Liver (tissue), 7 donors: ENCODE measurements at regions not wholly inside any gene's neighbourhood (a gene's known extent, or its start where the extent isn't known, plus 50 kb on each side); places are given as distances from the start of the nearest gene placed in this dataset.

Experiments
- DNase-seq: peaks from one replicate; pipeline ENCODE4 v3.0.0-alpha.2; 2017; ENCODE audit warnings: low spot score
- H3K27ac ChIP-seq, 2 donors: one replicate each; pipeline ENCODE4 v1.7.0; 2013; ENCODE audit warnings: inconsistent platforms in 2 of 2, low read length in 2 of 2, control low read depth in 1 of 2, low read depth in 1 of 2, mild to moderate bottlenecking in 1 of 2
- H3K27me3 ChIP-seq, 4 donors: one replicate each; pipeline versions ENCODE4 v1.6.1 to v1.7.0; 2013; ENCODE audit warnings: low read length in 3 of 4, inconsistent platforms in 1 of 4, mild to moderate bottlenecking in 1 of 4, moderate library complexity in 1 of 4; ENCODE audit not compliant: control insufficient read depth in 4 of 4, insufficient read depth in 4 of 4
- H3K36me3 ChIP-seq, 4 donors: one replicate each; pipeline versions ENCODE4 v1.6.1 to v1.7.0; 2013; ENCODE audit warnings: low read length in 3 of 4, mild to moderate bottlenecking in 3 of 4, low read depth in 1 of 4, moderate library complexity in 1 of 4; ENCODE audit not compliant: control insufficient read depth in 4 of 4, insufficient read depth in 3 of 4
- H3K4me1 ChIP-seq, 4 donors: one replicate each; pipeline versions ENCODE4 v1.6.1 to v1.7.0; 2013; ENCODE audit warnings: low read length in 3 of 4, mild to moderate bottlenecking in 3 of 4, moderate library complexity in 1 of 4; ENCODE audit not compliant: control insufficient read depth in 4 of 4, insufficient read depth in 4 of 4
- H3K4me3 ChIP-seq, 3 donors: one replicate each; pipeline versions ENCODE4 v1.6.1 to v1.7.0; 2013; ENCODE audit warnings: low read length in 3 of 3, control low read depth in 1 of 3, low read depth in 1 of 3, mild to moderate bottlenecking in 1 of 3
- H3K9ac ChIP-seq, 2 donors: one replicate each; pipeline ENCODE4 v1.7.0; 2013; ENCODE audit warnings: low read length in 2 of 2, mild to moderate bottlenecking in 2 of 2, moderate library complexity in 2 of 2, control low read depth in 1 of 2, low read depth in 1 of 2
- H3K9me3 ChIP-seq, 4 donors: one replicate each; pipeline versions ENCODE4 v1.6.1 to v1.7.0; 2013; ENCODE audit warnings: low read length in 3 of 4; ENCODE audit not compliant: control insufficient read depth in 4 of 4
- ATF3 ChIP-seq: IDR thresholded peaks from 2 replicates; pipeline ENCODE4 v1.6.1; 2016; ENCODE audit warnings: antibody characterized with exemption
- EGR1 ChIP-seq, 2 donors: IDR thresholded peaks; 2 replicates each; pipeline ENCODE4 v1.6.1; 2016 to 2018; ENCODE audit warnings: antibody characterized with exemption in 2 of 2, low read depth in 2 of 2
- FOXA2 ChIP-seq: IDR thresholded peaks from 2 replicates; pipeline ENCODE4 v1.6.1; 2016; ENCODE audit warnings: antibody characterized with exemption
- GABPA ChIP-seq, 2 donors: IDR thresholded peaks in 1 of 2; conservative IDR thresholded peaks in 1 of 2; 2 replicates each; pipeline ENCODE4 v1.6.1; 2016; ENCODE audit warnings: antibody characterized with exemption in 2 of 2, mild to moderate bottlenecking in 1 of 2, moderate library complexity in 1 of 2
- HNF4G ChIP-seq: IDR thresholded peaks from 2 replicates; pipeline ENCODE4 v1.6.1; 2016; ENCODE audit warnings: antibody characterized with exemption
- JUND ChIP-seq, 2 donors: IDR thresholded peaks; 2 replicates each; pipeline ENCODE4 v1.6.1; 2016; ENCODE audit warnings: antibody characterized with exemption in 2 of 2
- NR2F2 ChIP-seq: IDR thresholded peaks from 2 replicates; pipeline ENCODE4 v1.6.1; 2016; ENCODE audit warnings: antibody characterized with exemption
- RAD21 ChIP-seq, 2 donors: IDR thresholded peaks; 2 replicates each; pipeline ENCODE4 v1.6.1; 2016; ENCODE audit warnings: antibody characterized with exemption in 2 of 2, mild to moderate bottlenecking in 2 of 2
- SP1 ChIP-seq: IDR thresholded peaks from 2 replicates; pipeline ENCODE4 v1.6.1; 2018; ENCODE audit warnings: antibody characterized with exemption, mild to moderate bottlenecking
- TAF1 ChIP-seq: conservative IDR thresholded peaks from 2 replicates; pipeline ENCODE4 v1.6.1; 2016; ENCODE audit warnings: antibody characterized with exemption, mild to moderate bottlenecking
- YY1 ChIP-seq: IDR thresholded peaks from 2 replicates; pipeline ENCODE4 v1.6.1; 2016; ENCODE audit warnings: antibody characterized with exemption, mild to moderate bottlenecking
- ZBTB33 ChIP-seq: IDR thresholded peaks from 2 replicates; pipeline ENCODE4 v1.6.1; 2016; ENCODE audit warnings: antibody characterized with exemption
- WGBS: extraction: QIAGEN DNeasy Blood & Tissue Kit; methylation state at CpG from one replicate; pipeline ENCODE4 v1.1.7; 2013; 5-methylcytosine and 5-hydroxymethylcytosine counted together
- TF ChIP-seq, protein P1 (sequence below): IDR thresholded peaks from 2 replicates; pipeline ENCODE4 v1.6.1; 2016; ENCODE audit warnings: antibody characterized with exemption
- TF ChIP-seq, protein P2 (sequence below): IDR thresholded peaks from 2 replicates; pipeline ENCODE4 v1.6.1; 2016; ENCODE audit warnings: antibody characterized with exemption, mild to moderate bottlenecking
- donor health status: healthy.
- donor health status: healthy.
- donor health status: healthy.
- donor health status: healthy.

- no peaks in the 10 kb centered on the region for H3K9me3 ChIP-seq
- H3K4me3 ChIP-seq, result no peak overlapping the region
- H3K27me3 ChIP-seq, result no peaks in the 10 kb centered on the region
- TF ChIP-seq GABPA (IDR thresholded peaks at IDR 0.05 in 1 of 2, conservative IDR thresholded peaks at IDR 0.05 in 1 of 2), result no peak
- TF ChIP-seq FOXA2, result no peak
- no peak for TF ChIP-seq ATF3
- no peak for TF ChIP-seq NR2F2
- TF ChIP-seq HNF4G, result no peak
- TF ChIP-seq EGR1 (IDR thresholded peaks at IDR 0.05; ENCODE audit: low read depth in 2 of 2), result no peak
- no peak for TF ChIP-seq TAF1
- no peak for TF ChIP-seq YY1
- TF ChIP-seq ZBTB33, result no peak
- no peak for TF ChIP-seq JUND (IDR thresholded peaks at IDR 0.05)
- WGBS, result 71% methylated on average over 2 of the region's 2 CpGs
- no peak overlapping the region for H3K9ac ChIP-seq
- DNase-seq, result no peak
- H3K36me3 ChIP-seq, result no peaks in the 10 kb centered on the region
- H3K27ac ChIP-seq, result no peak overlapping the region
- no peaks in the 10 kb centered on the region for H3K4me1 ChIP-seq
These were observed 130.0 kb upstream of the SYNCRIP start for GRCh38 chr6:85772641-85773040.

GRCh38 chr6:85771925-85772430 is 129.3 kb upstream of the SYNCRIP start:
- no peaks in the 10 kb centered on the region for H3K9me3 ChIP-seq
- H3K27ac ChIP-seq, result no peak overlapping the region
- DNase-seq, result no peak
- TF ChIP-seq, protein P1, sequence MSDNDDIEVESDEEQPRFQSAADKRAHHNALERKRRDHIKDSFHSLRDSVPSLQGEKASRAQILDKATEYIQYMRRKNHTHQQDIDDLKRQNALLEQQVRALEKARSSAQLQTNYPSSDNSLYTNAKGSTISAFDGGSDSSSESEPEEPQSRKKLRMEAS, result no peak
- TF ChIP-seq SP1 (no peak), TAF1 (no peak)
- no peaks in the 10 kb centered on the region for H3K36me3 ChIP-seq
- H3K27me3 ChIP-seq, result no peaks in the 10 kb centered on the region
- no peaks in the 10 kb centered on the region for H3K4me1 ChIP-seq
- no peak overlapping the region for H3K4me3 ChIP-seq
- WGBS, result 72% methylated on average over 3 of the region's 3 CpGs
- H3K9ac ChIP-seq, result no peak overlapping the region

DNA sequence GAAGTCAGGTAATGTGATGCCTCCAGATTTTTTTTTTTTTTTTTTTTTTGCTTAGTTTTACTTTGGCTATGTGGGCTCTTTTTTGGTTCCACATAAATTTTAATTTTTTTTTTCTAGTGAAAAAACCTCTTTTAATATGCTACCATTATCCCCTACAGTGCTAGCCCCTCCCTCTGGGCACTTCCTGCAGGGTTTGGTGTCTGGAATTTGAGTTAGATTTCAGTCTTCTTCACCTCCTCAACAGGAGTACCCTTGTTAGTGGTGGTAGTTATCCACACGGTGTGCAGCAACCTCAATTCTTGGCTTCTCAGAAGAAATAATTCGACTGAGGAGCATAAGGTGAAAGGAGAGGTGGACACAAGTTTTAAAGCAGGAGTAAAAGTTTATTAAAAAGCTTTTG is 128.8 kb upstream of the SYNCRIP start:
- Histone ChIP-seq H3K27me3 (no peaks in the 10 kb centered on the region), H3K9ac (no peak overlapping the region), H3K36me3 (no peaks in the 10 kb centered on the region), H3K9me3 (no peaks in the 10 kb centered on the region), H3K27ac (no peak overlapping the region), H3K4me3 (no peak overlapping the region), H3K4me1 (no peaks in the 10 kb centered on the region)
- WGBS, result 67% methylated on average over 2 of the region's 2 CpGs
- no peak for DNase-seq
- TF ChIP-seq GABPA (IDR thresholded peaks at IDR 0.05 in 1 of 2, conservative IDR thresholded peaks at IDR 0.05 in 1 of 2), result no peak
- TF ChIP-seq, protein P1, result no peak

DNA sequence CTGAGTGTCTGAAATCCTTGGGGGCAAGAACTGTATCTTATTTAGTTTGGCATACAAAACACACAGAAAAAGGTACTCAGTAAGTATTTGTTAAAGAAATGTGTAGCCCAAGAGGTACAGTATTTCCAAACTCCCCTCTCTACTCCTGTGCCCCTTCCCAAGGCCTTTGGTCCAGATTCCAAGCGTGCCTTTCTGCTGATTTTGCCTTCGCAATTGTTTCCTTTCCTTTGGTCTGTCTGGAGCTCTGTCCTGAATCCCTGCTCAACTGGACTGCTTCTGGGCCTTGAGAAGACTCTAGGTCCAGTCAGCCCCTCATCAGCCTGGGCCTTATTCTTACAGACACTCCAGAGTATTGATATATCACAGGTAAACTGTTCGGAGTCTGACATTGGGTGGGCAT is 122.2 kb upstream of the SYNCRIP start:
- Histone ChIP-seq H3K4me1 (no peaks in the 10 kb centered on the region), H3K27me3 (no peaks in the 10 kb centered on the region), H3K27ac (no peak overlapping the region), H3K9me3 (no peaks in the 10 kb centered on the region), H3K36me3 (no peaks in the 10 kb centered on the region), H3K9ac (no peak overlapping the region), H3K4me3 (no peak overlapping the region)
- TF ChIP-seq FOXA2 (no peak), RAD21 (IDR thresholded peaks at IDR 0.05) (no peak), HNF4G (no peak), GABPA (IDR thresholded peaks at IDR 0.05 in 1 of 2, conservative IDR thresholded peaks at IDR 0.05 in 1 of 2) (no peak), SP1 (no peak), YY1 (no peak), EGR1 (IDR thresholded peaks at IDR 0.05; ENCODE audit: low read depth in 2 of 2) (no peak), TAF1 (no peak), ATF3 (no peak)
- TF ChIP-seq, protein P1, result no peak
- TF ChIP-seq, protein P2, sequence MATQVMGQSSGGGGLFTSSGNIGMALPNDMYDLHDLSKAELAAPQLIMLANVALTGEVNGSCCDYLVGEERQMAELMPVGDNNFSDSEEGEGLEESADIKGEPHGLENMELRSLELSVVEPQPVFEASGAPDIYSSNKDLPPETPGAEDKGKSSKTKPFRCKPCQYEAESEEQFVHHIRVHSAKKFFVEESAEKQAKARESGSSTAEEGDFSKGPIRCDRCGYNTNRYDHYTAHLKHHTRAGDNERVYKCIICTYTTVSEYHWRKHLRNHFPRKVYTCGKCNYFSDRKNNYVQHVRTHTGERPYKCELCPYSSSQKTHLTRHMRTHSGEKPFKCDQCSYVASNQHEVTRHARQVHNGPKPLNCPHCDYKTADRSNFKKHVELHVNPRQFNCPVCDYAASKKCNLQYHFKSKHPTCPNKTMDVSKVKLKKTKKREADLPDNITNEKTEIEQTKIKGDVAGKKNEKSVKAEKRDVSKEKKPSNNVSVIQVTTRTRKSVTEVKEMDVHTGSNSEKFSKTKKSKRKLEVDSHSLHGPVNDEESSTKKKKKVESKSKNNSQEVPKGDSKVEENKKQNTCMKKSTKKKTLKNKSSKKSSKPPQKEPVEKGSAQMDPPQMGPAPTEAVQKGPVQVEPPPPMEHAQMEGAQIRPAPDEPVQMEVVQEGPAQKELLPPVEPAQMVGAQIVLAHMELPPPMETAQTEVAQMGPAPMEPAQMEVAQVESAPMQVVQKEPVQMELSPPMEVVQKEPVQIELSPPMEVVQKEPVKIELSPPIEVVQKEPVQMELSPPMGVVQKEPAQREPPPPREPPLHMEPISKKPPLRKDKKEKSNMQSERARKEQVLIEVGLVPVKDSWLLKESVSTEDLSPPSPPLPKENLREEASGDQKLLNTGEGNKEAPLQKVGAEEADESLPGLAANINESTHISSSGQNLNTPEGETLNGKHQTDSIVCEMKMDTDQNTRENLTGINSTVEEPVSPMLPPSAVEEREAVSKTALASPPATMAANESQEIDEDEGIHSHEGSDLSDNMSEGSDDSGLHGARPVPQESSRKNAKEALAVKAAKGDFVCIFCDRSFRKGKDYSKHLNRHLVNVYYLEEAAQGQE, result no peak
- WGBS, result 96% methylated on average over 3 of the region's 3 CpGs
- DNase-seq, result no peak
